GM21717 (cell line): ENCODE measurements at regions not wholly inside any gene's neighbourhood (a gene's known extent, or its start where the extent isn't known, plus 50 kb on each side); places are given as distances from the start of the nearest gene placed in this dataset.
"Not testable (repeated sequence)": the region's sequence is repeated elsewhere in the genome, so short reads cannot be mapped to it uniquely, and the experiment has no call there.

ENCODE experiments used
- ATAC-seq: cut with Tn5 transposase; IDR thresholded peaks from one replicate; pipeline ENCODE4 v1.9.1; 2021; ENCODE audit warnings: mild to moderate bottlenecking, moderate library complexity; ENCODE audit not compliant: unreplicated experiment

GRCh38 chr7:17044396-17044795 is 162.6 kb upstream of the AGR3 start:
- ATAC-seq, result no peak

GRCh38 chr7:17044861-17045260 is 163.1 kb upstream of the AGR3 start:
- no peak for ATAC-seq

- ATAC-seq, result no peak
These were observed 164.5 kb upstream of the AGR3 start for GRCh38 chr7:17046259-17046658.

GRCh38 chr7:17046666-17047065 is 164.9 kb upstream of the AGR3 start:
- no peak for ATAC-seq

GRCh38 chr7:17053164-17053563 is 171.4 kb upstream of the AGR3 start:
- ATAC-seq, result not testable (repeated sequence)

GRCh38 chr7:17054206-17054605 is 172.4 kb upstream of the AGR3 start:
- no peak for ATAC-seq

- no peak for ATAC-seq
These were observed 173.1 kb upstream of the AGR3 start for GRCh38 chr7:17054836-17055235.

- no peak for ATAC-seq
These were observed 173.8 kb upstream of the AGR3 start for GRCh38 chr7:17055596-17055995.

- ATAC-seq, result no peak
These were observed 174.8 kb upstream of the AGR3 start for GRCh38 chr7:17056491-17057142.

GRCh38 chr7:17057143-17057509 is 175.3 kb upstream of the AGR3 start:
- no peak for ATAC-seq

GRCh38 chr7:17058568-17058967 is 176.8 kb upstream of the AGR3 start:
- ATAC-seq, result peak; percentile 43

GRCh38 chr7:17060051-17060450 is 178.3 kb upstream of the AGR3 start:
- no peak for ATAC-seq

- no peak for ATAC-seq
These were observed 179.7 kb upstream of the AGR3 start for GRCh38 chr7:17061443-17061842.

- ATAC-seq, result no peak
These were observed 180.6 kb upstream of the AGR3 start for GRCh38 chr7:17062151-17063044.

GRCh38 chr7:17063045-17063383 is 181.2 kb upstream of the AGR3 start:
- ATAC-seq, result no peak

GRCh38 chr7:17067691-17068090 is 185.9 kb upstream of the AGR3 start:
- no peak for ATAC-seq

GRCh38 chr7:17069146-17069545 is 187.4 kb upstream of the AGR3 start:
- ATAC-seq, result no peak

- ATAC-seq, result no peak
These were observed 188.5 kb upstream of the AGR3 start for GRCh38 chr7:17070231-17070708.

- peak; percentile 69 for ATAC-seq
These were observed 190.1 kb upstream of the AGR3 start for GRCh38 chr7:17071866-17072265.

- ATAC-seq, result no peak
These were observed 193.9 kb upstream of the AGR3 start for GRCh38 chr7:17075601-17076255.

- no peak for ATAC-seq
These were observed 196.5 kb upstream of the AGR3 start for GRCh38 chr7:17078298-17078697.
